GM23338 (cell line): ENCODE measurements at regions not wholly inside any gene's neighbourhood (a gene's known extent, or its start where the extent isn't known, plus 50 kb on each side); places are given as distances from the start of the nearest gene placed in this dataset.

Experiments
- CREB1 ChIP-seq: fragments of 250-450 bp; sonication (Bioruptor Pico); IDR thresholded peaks from 2 replicates; pipeline ENCODE4 v1.5.0; 2020; ENCODE audit warnings: low read depth, mild to moderate bottlenecking, moderate library complexity
- CTCF ChIP-seq, 2 experiments: fragments of 200-600 bp in 1 of 2; sonication (generic) in 1 of 2; conservative IDR thresholded peaks; 2 replicates each; pipeline versions ENCODE4 v1.5.1 to v1.6.1; 2016 to 2017; ENCODE audit warnings: antibody characterized with exemption in 2 of 2, low read depth in 2 of 2, mild to moderate bottlenecking in 2 of 2, moderate library complexity in 1 of 2
- ETS1 ChIP-seq: IDR thresholded peaks from 2 replicates; pipeline ENCODE4 v1.6.1; 2016; ENCODE audit warnings: antibody characterized with exemption
- EZH2 ChIP-seq: fragments of 200-600 bp; sonication (generic); IDR thresholded peaks from one replicate; pipeline ENCODE4 v1.8.0; 2017; ENCODE audit warnings: antibody characterized with exemption, mild to moderate bottlenecking, low read depth; ENCODE audit not compliant: unreplicated experiment
- EZH2phosphoT487 ChIP-seq: fragments of 200-600 bp; sonication (generic); IDR thresholded peaks from one replicate; pipeline ENCODE4 v1.8.1; 2018; ENCODE audit warnings: antibody characterized with exemption; ENCODE audit not compliant: unreplicated experiment
- JUNB ChIP-seq: IDR thresholded peaks from one replicate; pipeline ENCODE4 v1.6.1; 2016; ENCODE audit warnings: antibody characterized with exemption; ENCODE audit not compliant: unreplicated experiment
- POLR2AphosphoS5 ChIP-seq: IDR thresholded peaks from 2 replicates; pipeline ENCODE4 v1.6.1; 2016; ENCODE audit warnings: antibody characterized with exemption, low read depth
- REST ChIP-seq: IDR thresholded peaks from one replicate; pipeline ENCODE4 v1.6.1; 2018; ENCODE audit warnings: antibody characterized with exemption; ENCODE audit not compliant: unreplicated experiment
- STAT1 ChIP-seq: IDR thresholded peaks from one replicate; pipeline ENCODE4 v1.6.1; 2016; ENCODE audit warnings: antibody characterized with exemption; ENCODE audit not compliant: unreplicated experiment
- ZNF331 ChIP-seq: fragments of 250-450 bp; sonication (Bioruptor Pico); IDR thresholded peaks from 2 replicates; pipeline ENCODE4 v1.5.0; 2020; ENCODE audit warnings: low read depth, mild to moderate bottlenecking, moderate library complexity

- no peak for TF ChIP-seq EZH2
- no peak for TF ChIP-seq CTCF (conservative IDR thresholded peaks at IDR 0.05; ENCODE audit: low read depth in 2 of 2)
- no peak for TF ChIP-seq REST
- TF ChIP-seq EZH2phosphoT487 = no peak
- no peak for TF ChIP-seq POLR2AphosphoS5
- TF ChIP-seq JUNB = no peak
- no peak for TF ChIP-seq CREB1 (CRISPR knock-in tag)
- no peak for TF ChIP-seq ETS1
- TF ChIP-seq ZNF331 (CRISPR knock-in tag) = no peak
- no peak for TF ChIP-seq STAT1
Measured at GRCh38 chr12:130009961-130010360, 106.1 kb upstream of the TMEM132D start.
